AG09309 (cell line): ENCODE measurements at regions not wholly inside any gene's neighbourhood (a gene's known extent, or its start where the extent isn't known, plus 50 kb on each side); places are given as distances from the start of the nearest gene placed in this dataset.

Experiments
- DNase-seq: peaks from one replicate; pipeline ENCODE4 v3.0.0-alpha.2; 2010; ENCODE audit warnings: low read depth
- H3K4me3 ChIP-seq: 2 replicates; pipeline ENCODE4 v1.5.1; 2011; ENCODE audit warnings: mild to moderate bottlenecking, low read depth, low read length, moderate library complexity; ENCODE audit not compliant: control insufficient read depth
- CTCF ChIP-seq: IDR thresholded peaks from 2 replicates; pipeline ENCODE4 v1.5.1; 2011; ENCODE audit warnings: mild to moderate bottlenecking, low read depth, low read length, inconsistent platforms; ENCODE audit not compliant: insufficient read depth, control insufficient read depth; ENCODE audit errors: missing control alignments

- no peak for DNase-seq
- no peak overlapping the region for H3K4me3 ChIP-seq
Observed at GRCh38 chrX:99722094-99722493, 688.0 kb downstream of the PCDH19 start.

GRCh38 chrX:99719140-99719539, 690.9 kb downstream of the PCDH19 start:
- no peak for TF ChIP-seq CTCF
- H3K4me3 ChIP-seq: no peak overlapping the region
- DNase-seq: no peak

More at GRCh38 chrX:99722094-99722493, 688.0 kb downstream of the PCDH19 start:
- no peak for TF ChIP-seq CTCF

- no peak for DNase-seq
- TF ChIP-seq CTCF: no peak
- no peak overlapping the region for H3K4me3 ChIP-seq
Observed at GRCh38 chrX:99717716-99718115, 692.4 kb downstream of the PCDH19 start.

- no peak for DNase-seq
- no peak for TF ChIP-seq CTCF
- no peak overlapping the region for H3K4me3 ChIP-seq
Observed at GRCh38 chrX:99705701-99706100, 704.4 kb downstream of the PCDH19 start.

- no peak overlapping the region for H3K4me3 ChIP-seq
- no peak for DNase-seq
- TF ChIP-seq CTCF: no peak
Observed at GRCh38 chrX:99703473-99703872, 706.6 kb downstream of the PCDH19 start.

GRCh38 chrX:99698451-99698850, 711.6 kb downstream of the PCDH19 start:
- TF ChIP-seq CTCF: no peak
- DNase-seq: no peak
- no peak overlapping the region for H3K4me3 ChIP-seq

- no peak overlapping the region for H3K4me3 ChIP-seq
- no peak for TF ChIP-seq CTCF
- DNase-seq: no peak
Observed at GRCh38 chrX:99663136-99663535, 746.9 kb downstream of the PCDH19 start.
